ENCODE measurements at regions not wholly inside any gene's neighbourhood (a gene's known extent, or its start where the extent isn't known, plus 50 kb on each side); places are given as distances from the start of the nearest gene placed in this dataset.

DNA sequence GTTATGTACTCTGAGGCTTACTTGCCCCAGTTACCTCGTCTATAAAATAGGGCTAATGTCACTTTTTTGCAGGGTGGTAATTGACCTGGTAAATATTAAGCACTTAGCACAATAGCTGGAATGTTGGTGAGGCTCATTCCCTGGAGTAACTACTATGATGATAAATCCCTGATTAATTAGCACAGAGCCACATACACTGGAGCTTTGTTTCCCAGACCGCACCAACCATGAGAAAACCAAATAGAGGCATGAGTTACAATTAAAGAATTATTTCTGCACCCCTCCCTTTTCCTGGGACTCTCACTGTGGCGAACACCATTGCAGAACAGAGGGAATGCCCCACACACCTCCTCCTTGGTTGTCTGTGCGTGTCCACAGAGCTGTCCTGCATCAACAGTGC is 76.6 kb upstream of the CPOX start:
- TF ChIP-seq, protein P1, sequence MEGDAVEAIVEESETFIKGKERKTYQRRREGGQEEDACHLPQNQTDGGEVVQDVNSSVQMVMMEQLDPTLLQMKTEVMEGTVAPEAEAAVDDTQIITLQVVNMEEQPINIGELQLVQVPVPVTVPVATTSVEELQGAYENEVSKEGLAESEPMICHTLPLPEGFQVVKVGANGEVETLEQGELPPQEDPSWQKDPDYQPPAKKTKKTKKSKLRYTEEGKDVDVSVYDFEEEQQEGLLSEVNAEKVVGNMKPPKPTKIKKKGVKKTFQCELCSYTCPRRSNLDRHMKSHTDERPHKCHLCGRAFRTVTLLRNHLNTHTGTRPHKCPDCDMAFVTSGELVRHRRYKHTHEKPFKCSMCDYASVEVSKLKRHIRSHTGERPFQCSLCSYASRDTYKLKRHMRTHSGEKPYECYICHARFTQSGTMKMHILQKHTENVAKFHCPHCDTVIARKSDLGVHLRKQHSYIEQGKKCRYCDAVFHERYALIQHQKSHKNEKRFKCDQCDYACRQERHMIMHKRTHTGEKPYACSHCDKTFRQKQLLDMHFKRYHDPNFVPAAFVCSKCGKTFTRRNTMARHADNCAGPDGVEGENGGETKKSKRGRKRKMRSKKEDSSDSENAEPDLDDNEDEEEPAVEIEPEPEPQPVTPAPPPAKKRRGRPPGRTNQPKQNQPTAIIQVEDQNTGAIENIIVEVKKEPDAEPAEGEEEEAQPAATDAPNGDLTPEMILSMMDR (conservative IDR thresholded peaks at IDR 0.05; ENCODE audit: low read depth, low read length), result no peak
- TF ChIP-seq EZH2 (IDR thresholded peaks at IDR 0.05; ENCODE audit: borderline replicate concordance, low read depth, low read length, poor library complexity, severe bottlenecking), result no peak
